GM12878 (cell line): ENCODE measurements at regions not wholly inside any gene's neighbourhood (a gene's known extent, or its start where the extent isn't known, plus 50 kb on each side); places are given as distances from the start of the nearest gene placed in this dataset.

Source experiments
- ATAC-seq: fragments of 200-7000 bp; cut with Tn5 transposase; 3 replicates; pipeline ENCODE4 v1.9.1; 2020; ENCODE audit warnings: mild to moderate bottlenecking, moderate library complexity
- BruUV-seq: library from RNA; stranded (reverse); fragments of 400-500 nt; replicated peaks from 2 replicates; lab custom pipeline; 2021; lab: Mats Ljungman, UMichigan
- CTCF ChIA-PET: fragments of 300-600 bp; sonication (Branson Sonifier 250); formaldehyde crosslinking; extraction: SDS; loops from one replicate; lab custom pipeline; 2021; ENCODE audit warnings: inconsistent platforms; lab: Yijun Ruan, JAX
- POLR2A ChIA-PET: fragments of 350-600 bp; formaldehyde crosslinking; extraction: SDS; loops from one replicate; lab custom pipeline; 2021; ENCODE audit warnings: inconsistent platforms; lab: Charles Lee
- RAD21 ChIA-PET: fragments of 300-600 bp; sonication (Branson Sonifier 250); formaldehyde crosslinking; loops from one replicate; lab custom pipeline; 2023; ENCODE audit warnings: antibody characterized with exemption; ENCODE audit not compliant: unreplicated experiment; lab: Charles Lee
- SMC1A ChIA-PET: fragments of 300-600 bp; sonication (Branson Sonifier 250); formaldehyde crosslinking; loops from one replicate; lab custom pipeline; 2023; ENCODE audit not compliant: unreplicated experiment, uncharacterized antibody; lab: Charles Lee
- DNase-seq: peaks from one replicate; pipeline ENCODE4 v3.0.0-alpha.2; 2011; ENCODE audit warnings: low read depth, low spot score
- FAIRE-seq: peaks from 3 replicates; lab custom pipeline; 2011; peaks lifted over from hg19 to GRCh38; lab: Jason Lieb, UNC
- H2AFZ ChIP-seq: 2 replicates; pipeline ENCODE4 v1.6.0; 2011; ENCODE audit warnings: low read depth, low read length, control low read depth; ENCODE audit not compliant: control insufficient read depth
- H3K27ac ChIP-seq: 2 replicates; pipeline ENCODE4 v1.5.1; 2011; ENCODE audit warnings: control low read depth; ENCODE audit not compliant: control insufficient read depth, insufficient read depth
- H3K27me3 ChIP-seq, 2 experiments: replicated peaks in 1 of 2; 2 replicates each; pipeline versions ENCODE4 v1.6.0 to v1.6.1; 2011; ENCODE audit warnings: low read length in 1 of 2; ENCODE audit not compliant: control insufficient read depth in 2 of 2, insufficient read depth in 2 of 2
- H3K36me3 ChIP-seq, 2 experiments: 2 replicates each; pipeline ENCODE4 v1.5.1; 2011; ENCODE audit warnings: low read length in 1 of 2; ENCODE audit not compliant: control insufficient read depth in 2 of 2, insufficient read depth in 2 of 2
- H3K4me1 ChIP-seq: 2 replicates; pipeline ENCODE4 v1.6.1; 2011; ENCODE audit warnings: mild to moderate bottlenecking, low read length, moderate library complexity, mixed read lengths; ENCODE audit not compliant: control insufficient read depth, insufficient read depth
- H3K4me2 ChIP-seq: 2 replicates; pipeline ENCODE4 v1.6.0; 2011; ENCODE audit warnings: control low read depth; ENCODE audit not compliant: control insufficient read depth, insufficient read depth
- H3K4me3 ChIP-seq: fragments of 200-600 bp; sonication (generic); 2 replicates; pipeline ENCODE4 v1.5.1; 2016
- H3K79me2 ChIP-seq: 2 replicates; pipeline ENCODE4 v1.6.0; 2011; ENCODE audit warnings: low read length; ENCODE audit not compliant: control insufficient read depth, insufficient read depth
- H3K9ac ChIP-seq: 2 replicates; pipeline ENCODE4 v1.8.0; 2011; ENCODE audit warnings: low read length, control low read depth, mixed read lengths; ENCODE audit not compliant: control insufficient read depth, insufficient read depth
- H3K9me3 ChIP-seq: replicated peaks from 3 replicates; pipeline ENCODE4 v1.5.1; 2011; ENCODE audit warnings: mild to moderate bottlenecking, low read length; ENCODE audit not compliant: control insufficient read depth, insufficient read depth
- H4K20me1 ChIP-seq: 2 replicates; pipeline ENCODE4 v1.6.0; 2011; ENCODE audit not compliant: control insufficient read depth, insufficient read depth
- BHLHE40 ChIP-seq, 2 experiments: fragments of 450-650 bp in 1 of 2; IDR thresholded peaks; 2 replicates each; pipeline ENCODE4 v1.6.1; 2011 to 2017; ENCODE audit warnings: low read depth in 2 of 2, borderline replicate concordance in 1 of 2, improper control_type of control experiment in 1 of 2, low read length in 1 of 2, mild to moderate bottlenecking in 1 of 2
- PML ChIP-seq: IDR thresholded peaks from 2 replicates; pipeline ENCODE4 v1.6.1; 2012; ENCODE audit warnings: low read length, inconsistent platforms
- PRDM15 ChIP-seq: fragments of 450-650 bp; formaldehyde crosslinking; IDR thresholded peaks from 2 replicates; pipeline ENCODE4 v1.4.0; 2020; ENCODE audit warnings: mild to moderate bottlenecking, moderate library complexity
- WGBS: methylation state at CpG from one replicate; pipeline ENCODE4 v1.1.6; 2016; ENCODE audit warnings: low lambda C conversion rate; ENCODE audit not compliant: insufficient replicate concordance, insufficient coverage; ENCODE audit errors: missing lambda C conversion rate; 5-methylcytosine and 5-hydroxymethylcytosine counted together
- in situ Hi-C: fragments of 300-500 bp; cut with MboI; formaldehyde crosslinking; loops from 9 replicates; pipeline ENCODE4 v1.14.3; 2018; ENCODE audit warnings: mixed read lengths
- intact Hi-C: fragments of 100-400 bp; cut with micrococcal nuclease; formaldehyde crosslinking; loops from one replicate; pipeline ENCODE4 v1.14.2; 2022; ENCODE audit not compliant: unreplicated experiment

- no peak overlapping the region for H2AFZ ChIP-seq
- ChIA-PET RAD21 (no interaction called here), CTCF (no interaction called here), SMC1A (no interaction called here), POLR2A (interaction anchor here (0.5 kb wide), 1 partner anchor 648 kb away, joined by 3 read pairs; no protein-coding TSS in a partner anchor)
- H3K27ac ChIP-seq = no peak overlapping the region
- H3K79me2 ChIP-seq = no peaks in the 10 kb centered on the region
- H3K27me3 ChIP-seq = peaks cover 0 to 2% of the 10 kb centered on the region in 2 experiments; a peak in 2 of 4 replicates
- H3K9me3 ChIP-seq = no peaks in the 10 kb centered on the region; the same call in 1 of the 3 replicates
- FAIRE-seq (no peak), DNase-seq (no peak), ATAC-seq (no peak)
- no peaks in the 10 kb centered on the region for H4K20me1 ChIP-seq
- no peaks in the 10 kb centered on the region for H3K36me3 ChIP-seq
- no peak overlapping the region for H3K4me3 ChIP-seq
- no TSS peak for BruUV-seq
- H3K4me2 ChIP-seq = no peak overlapping the region
- no peak overlapping the region for H3K9ac ChIP-seq
- TF ChIP-seq BHLHE40 (IDR thresholded peaks at IDR 0.05; ENCODE audit: borderline replicate concordance in 1 of 2, low read depth in 2 of 2, low read length in 1 of 2) = no peak
- TF ChIP-seq PML = no peak
- TF ChIP-seq PRDM15 (CRISPR knock-in tag) = no peak
- intact Hi-C loops (no loop called here), in situ Hi-C loops (no loop called here)
- WGBS = 86% methylated on average over 4 of the region's 4 CpGs
- peaks cover 8% of the 10 kb centered on the region for H3K4me1 ChIP-seq
These were observed 63.2 kb upstream of the HES1 start for GRCh38 chr3:194072691-194073279.
